Neuronal stem cell (in vitro differentiated cells): ENCODE measurements at regions not wholly inside any gene's neighbourhood (a gene's known extent, or its start where the extent isn't known, plus 50 kb on each side); places are given as distances from the start of the nearest gene placed in this dataset.

Source experiments
- DNase-seq: peaks from one replicate; pipeline ENCODE4 v3.0.0-alpha.2; 2013; ENCODE audit warnings: low spot score
- H2AFZ ChIP-seq: one replicate; pipeline ENCODE4 v1.6.1; 2013; ENCODE audit warnings: mild to moderate bottlenecking, low read length, inconsistent platforms
- H2AK5ac ChIP-seq: 2 replicates; pipeline ENCODE4 v1.6.1; 2013; ENCODE audit warnings: low read depth, mild to moderate bottlenecking, inconsistent platforms, low read length, moderate library complexity, mixed read lengths
- H2BK120ac ChIP-seq: 2 replicates; pipeline ENCODE4 v1.6.1; 2013; ENCODE audit warnings: low read depth, mild to moderate bottlenecking, inconsistent platforms, low read length, moderate library complexity, mixed read lengths
- H2BK12ac ChIP-seq: one replicate; pipeline ENCODE4 v1.6.1; 2013; ENCODE audit warnings: low read length, inconsistent platforms
- H2BK15ac ChIP-seq: 2 replicates; pipeline ENCODE4 v1.6.1; 2013; ENCODE audit warnings: mild to moderate bottlenecking, low read length, inconsistent platforms, mixed read lengths
- H2BK5ac ChIP-seq: one replicate; pipeline ENCODE4 v1.6.1; 2013; ENCODE audit warnings: inconsistent platforms, mild to moderate bottlenecking, low read length, moderate library complexity
- H3K14ac ChIP-seq: one replicate; pipeline ENCODE4 v1.6.1; 2013; ENCODE audit warnings: low read length, inconsistent platforms
- H3K18ac ChIP-seq: 2 replicates; pipeline ENCODE4 v1.6.1; 2013; ENCODE audit warnings: low read length, inconsistent platforms
- H3K23ac ChIP-seq: 2 replicates; pipeline ENCODE4 v1.6.1; 2013; ENCODE audit warnings: low read depth, mild to moderate bottlenecking, mixed read lengths, low read length, inconsistent platforms; ENCODE audit not compliant: poor library complexity
- H3K27ac ChIP-seq: replicated peaks from 3 replicates; pipeline ENCODE4 v1.5.1; 2013; ENCODE audit warnings: low read length, inconsistent platforms
- H3K27me3 ChIP-seq, 3 experiments: 2 replicates each; pipeline ENCODE4 v1.6.1; 2013; ENCODE audit warnings: low read length in 3 of 3, mild to moderate bottlenecking in 2 of 3, inconsistent platforms in 1 of 3, low read depth in 1 of 3, mixed read lengths in 1 of 3, moderate library complexity in 1 of 3; ENCODE audit not compliant: control insufficient read depth in 3 of 3, insufficient read depth in 3 of 3
- H3K36me3 ChIP-seq, 2 donors: replicated peaks in 1 of 2; 2 replicates each; pipeline ENCODE4 v1.6.1; 2013; ENCODE audit warnings: low read length in 2 of 2; ENCODE audit not compliant: control insufficient read depth in 2 of 2, insufficient read depth in 2 of 2
- H3K4ac ChIP-seq: 2 replicates; pipeline ENCODE4 v1.6.1; 2013; ENCODE audit warnings: inconsistent platforms, mild to moderate bottlenecking, low read length, moderate library complexity
- H3K4me1 ChIP-seq, 2 donors: 1 replicate in 1 of 2; 2 replicates in 1 of 2; pipeline ENCODE4 v1.6.1; 2013; ENCODE audit warnings: low read length in 2 of 2, low read depth in 1 of 2; ENCODE audit not compliant: control insufficient read depth in 2 of 2, insufficient read depth in 1 of 2
- H3K4me2 ChIP-seq: one replicate; pipeline ENCODE4 v1.6.1; 2013; ENCODE audit warnings: mild to moderate bottlenecking, low read length, inconsistent platforms; ENCODE audit not compliant: insufficient read depth, poor library complexity, severe bottlenecking
- H3K4me3 ChIP-seq, 2 donors: 2 replicates each; pipeline ENCODE4 v1.5.1; 2013; ENCODE audit warnings: low read length in 2 of 2, mild to moderate bottlenecking in 2 of 2, inconsistent platforms in 1 of 2, moderate library complexity in 1 of 2
- H3K79me1 ChIP-seq: one replicate; pipeline ENCODE4 v1.6.1; 2013; ENCODE audit warnings: low read depth, mild to moderate bottlenecking, inconsistent platforms, low read length, moderate library complexity
- H3K9ac ChIP-seq: one replicate; pipeline ENCODE4 v1.6.1; 2013; ENCODE audit warnings: mild to moderate bottlenecking, low read depth, low read length, inconsistent platforms; ENCODE audit not compliant: poor library complexity
- H3K9me3 ChIP-seq, 2 donors: replicated peaks in 1 of 2; 2 replicates each; pipeline versions ENCODE3 to v1.6.1; 2013; ENCODE audit warnings: low read length in 2 of 2, mild to moderate bottlenecking in 2 of 2, inconsistent platforms in 1 of 2, low read depth in 1 of 2, mixed read lengths in 1 of 2, moderate library complexity in 1 of 2; ENCODE audit not compliant: control insufficient read depth in 2 of 2, insufficient read depth in 1 of 2
- H4K8ac ChIP-seq: one replicate; pipeline ENCODE4 v1.6.1; 2013; ENCODE audit warnings: low read depth, mild to moderate bottlenecking, inconsistent platforms, low read length, moderate library complexity
- H4K91ac ChIP-seq: one replicate; pipeline ENCODE4 v1.6.1; 2013; ENCODE audit warnings: low read length, low read depth, mild to moderate bottlenecking, inconsistent platforms; ENCODE audit not compliant: poor library complexity
- WGBS, 2 donors: extraction: QIAGEN DNeasy Blood & Tissue Kit; methylation state at CpG; one replicate each; pipeline ENCODE4 v1.1.7; 2013; ENCODE audit warnings: missing lambda C conversion rate in 2 of 2, mixed read lengths in 1 of 2; ENCODE audit not compliant: insufficient read length in 2 of 2, insufficient replicate concordance in 1 of 2; ENCODE audit errors: extremely low coverage in 2 of 2; 5-methylcytosine and 5-hydroxymethylcytosine counted together

DNA sequence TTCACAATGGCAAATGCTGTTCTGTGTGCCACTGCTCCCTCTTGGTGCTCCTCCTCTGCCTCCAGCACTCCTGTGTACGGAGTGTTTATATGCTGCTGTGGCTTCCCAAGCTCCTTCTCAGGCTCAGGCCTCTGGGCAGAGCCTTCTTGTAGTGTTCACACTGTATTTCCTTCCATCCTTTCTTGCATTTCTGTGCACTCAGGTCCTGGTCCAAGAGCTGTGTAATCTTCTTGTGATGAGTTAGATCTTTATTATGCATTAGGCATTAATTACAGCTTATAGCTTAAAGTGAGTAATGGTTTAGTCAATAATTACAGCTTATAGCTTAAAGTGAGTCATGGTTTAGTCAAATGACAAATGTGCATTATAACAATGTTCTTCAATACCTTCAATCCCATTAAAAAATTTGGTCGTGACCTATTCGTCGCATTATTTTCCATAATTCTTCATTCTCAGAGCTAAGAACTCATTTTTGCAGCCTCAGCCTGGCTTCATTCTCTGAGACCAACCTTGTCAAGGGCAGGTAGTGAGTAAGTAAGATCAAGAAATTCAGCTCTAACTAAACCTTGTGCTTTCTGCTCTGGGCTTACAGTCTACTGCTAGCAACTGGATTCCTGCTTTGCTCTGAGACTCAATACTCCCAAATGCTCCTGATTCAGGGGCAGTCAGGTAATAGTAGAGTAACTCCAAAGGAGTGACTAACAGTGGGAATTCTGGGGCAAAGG is 154.5 kb upstream of the SPAG17 start:
- no CpG with 5 or more reads among the region's 4 CpGs for WGBS, 2 donors
- Histone ChIP-seq H2BK120ac (no peak overlapping the region), H3K23ac (no peak overlapping the region), H2BK12ac (no peak overlapping the region), H3K79me1 (no peaks in the 10 kb centered on the region), H2AK5ac (no peak overlapping the region), H3K18ac (no peak overlapping the region), H3K9ac (no peak overlapping the region), H3K4me2 (no peak overlapping the region), H3K27ac (no peak overlapping the region), H3K4me3 (no peak overlapping the region), H4K8ac (no peak overlapping the region), H3K9me3 (no peaks in the 10 kb centered on the region), H4K91ac (no peak overlapping the region), H3K36me3 (no peaks in the 10 kb centered on the region), H2BK15ac (no peak overlapping the region), H3K4ac (no peak overlapping the region), H2AFZ (no peak overlapping the region), H3K4me1 (peaks cover 0 to 1% of the 10 kb centered on the region in 2 donors), H2BK5ac (no peak overlapping the region), H3K27me3 (no peaks in the 10 kb centered on the region), H3K14ac (no peak overlapping the region)
- no peak for DNase-seq

DNA sequence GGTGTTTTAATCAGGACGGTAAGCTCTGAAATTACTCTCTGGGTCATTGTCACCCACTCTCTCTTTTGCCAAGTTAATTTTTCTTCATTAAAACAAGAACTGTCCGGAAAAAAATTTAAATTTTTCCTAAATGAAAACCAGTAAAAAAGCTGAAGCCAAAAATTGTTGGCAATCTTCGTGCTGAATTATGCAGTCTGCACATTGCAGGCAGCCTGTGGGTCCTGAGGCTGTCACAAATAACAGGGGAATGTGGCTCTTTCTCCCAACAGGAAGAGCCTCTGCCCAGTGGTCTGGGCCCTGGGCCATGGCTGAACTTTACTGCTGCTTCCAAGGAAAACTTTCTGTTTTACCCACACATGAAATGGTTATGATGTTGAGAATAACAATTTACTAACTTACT is 153.9 kb upstream of the SPAG17 start:
- H3K27ac ChIP-seq: no peak overlapping the region
- no peaks in the 10 kb centered on the region for H3K9me3 ChIP-seq
- H4K91ac ChIP-seq: no peak overlapping the region
- no peak overlapping the region for H3K4ac ChIP-seq
- no peak overlapping the region for H3K23ac ChIP-seq
- no peak overlapping the region for H3K9ac ChIP-seq
- no peak overlapping the region for H3K18ac ChIP-seq
- no peak overlapping the region for H3K14ac ChIP-seq
- H2BK5ac ChIP-seq: no peak overlapping the region
- H3K79me1 ChIP-seq: no peaks in the 10 kb centered on the region
- no peak overlapping the region for H2BK12ac ChIP-seq
- no peak overlapping the region for H2AFZ ChIP-seq
- peaks cover 0 to 1% of the 10 kb centered on the region in 2 donors for H3K4me1 ChIP-seq
- no peak overlapping the region for H4K8ac ChIP-seq
- H2BK15ac ChIP-seq: no peak overlapping the region
- H3K4me3 ChIP-seq: no peak overlapping the region
- no peak overlapping the region for H2BK120ac ChIP-seq
- no peak overlapping the region for H2AK5ac ChIP-seq
- WGBS, 2 donors: no CpG with 5 or more reads among the region's 3 CpGs
- no peak overlapping the region for H3K4me2 ChIP-seq
- DNase-seq: no peak
- H3K27me3 ChIP-seq: no peaks in the 10 kb centered on the region
- no peaks in the 10 kb centered on the region for H3K36me3 ChIP-seq

DNA sequence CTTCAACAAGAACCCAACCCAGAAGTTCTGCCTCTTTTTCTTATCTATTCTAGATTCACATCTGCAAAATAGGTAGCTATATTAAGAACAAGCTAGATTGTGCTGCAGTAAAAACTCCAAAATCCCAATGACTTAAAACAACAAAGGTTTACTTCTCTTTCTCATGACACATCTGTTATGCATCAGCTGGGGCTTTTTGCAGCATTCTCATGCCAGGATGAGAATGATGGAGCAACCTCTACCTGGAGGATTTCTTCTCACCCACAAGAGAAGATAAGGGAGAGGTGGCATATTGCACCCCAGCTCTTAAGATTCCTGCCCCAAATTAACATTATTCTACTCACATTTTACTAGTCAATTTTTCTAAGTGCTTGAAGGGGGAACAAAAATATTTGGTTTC is 152.3 kb upstream of the SPAG17 start:
- Histone ChIP-seq H3K27me3 (no peaks in the 10 kb centered on the region), H2BK5ac (no peak overlapping the region), H4K8ac (no peak overlapping the region), H3K23ac (no peak overlapping the region), H3K4me2 (no peak overlapping the region), H3K36me3 (no peaks in the 10 kb centered on the region), H3K4me1 (peaks cover 0 to 3% of the 10 kb centered on the region in 2 donors), H3K14ac (no peak overlapping the region), H3K4me3 (no peak overlapping the region), H2BK120ac (no peak overlapping the region), H2AFZ (no peak overlapping the region), H3K79me1 (no peaks in the 10 kb centered on the region), H3K9me3 (no peaks in the 10 kb centered on the region), H2BK12ac (no peak overlapping the region), H2BK15ac (no peak overlapping the region), H3K18ac (no peak overlapping the region), H2AK5ac (no peak overlapping the region), H3K27ac (no peak overlapping the region), H3K4ac (no peak overlapping the region), H3K9ac (no peak overlapping the region), H4K91ac (no peak overlapping the region)
- no peak for DNase-seq

DNA sequence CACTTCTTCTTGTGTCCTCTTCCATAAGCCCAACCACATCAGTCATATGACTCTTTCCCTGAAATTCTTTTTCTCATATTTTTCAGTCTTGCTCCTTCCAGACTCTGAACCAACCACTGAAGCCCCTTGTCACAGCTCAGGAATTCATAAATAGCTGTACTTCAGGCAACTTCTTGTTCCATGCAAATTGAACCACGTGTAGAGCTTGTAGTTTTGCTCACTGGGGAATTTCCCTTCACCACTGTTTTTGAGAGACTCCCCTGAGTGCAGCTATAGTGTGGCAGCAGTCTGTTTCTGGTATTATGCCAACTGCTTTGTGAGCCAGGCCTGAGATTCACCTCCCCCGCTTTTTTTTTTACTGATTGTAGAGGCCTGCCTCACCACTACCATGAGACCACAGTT is 150.3 kb upstream of the SPAG17 start:
- Histone ChIP-seq H3K14ac (no peak overlapping the region), H2BK12ac (no peak overlapping the region), H3K27ac (no peak overlapping the region), H3K4me2 (no peak overlapping the region), H2BK120ac (no peak overlapping the region), H2BK15ac (no peak overlapping the region), H3K27me3 (no peaks in the 10 kb centered on the region), H4K8ac (no peak overlapping the region), H2BK5ac (no peak overlapping the region), H3K4me1 (peaks cover 0 to 3% of the 10 kb centered on the region in 2 donors), H2AFZ (no peak overlapping the region), H3K23ac (no peak overlapping the region), H3K79me1 (no peaks in the 10 kb centered on the region), H4K91ac (no peak overlapping the region), H3K9ac (no peak overlapping the region), H3K4ac (no peak overlapping the region), H3K4me3 (no peak overlapping the region), H3K36me3 (no peaks in the 10 kb centered on the region), H2AK5ac (no peak overlapping the region), H3K18ac (no peak overlapping the region), H3K9me3 (no peaks in the 10 kb centered on the region)
- no CpG with 5 or more reads among the region's 2 CpGs for WGBS, 2 donors
- no peak for DNase-seq
